ENCODE measurements at regions not wholly inside any gene's neighbourhood (a gene's known extent, or its start where the extent isn't known, plus 50 kb on each side); places are given as distances from the start of the nearest gene placed in this dataset.
"Not testable (repeated sequence)": the region's sequence is repeated elsewhere in the genome, so short reads cannot be mapped to it uniquely, and the experiment has no call there.

DNA sequence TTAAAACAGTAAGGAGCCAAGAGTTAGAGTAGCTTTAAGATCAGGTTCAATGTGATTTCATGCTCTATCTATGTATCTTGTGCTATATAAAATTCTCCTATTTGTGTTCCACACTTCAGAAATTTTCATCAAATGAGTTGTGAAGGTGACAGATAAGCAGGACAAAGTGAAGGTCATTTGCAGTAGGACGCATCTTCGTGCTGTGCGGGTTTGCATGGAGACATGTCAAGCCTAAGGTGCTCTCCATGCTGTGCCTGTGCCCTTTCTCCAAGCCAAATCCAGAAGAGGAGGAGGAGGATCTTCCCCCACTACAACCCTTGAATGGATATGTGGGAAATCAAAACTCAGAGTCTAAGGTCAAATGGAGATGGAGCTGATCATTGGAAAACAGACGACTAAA is 147.3 kb upstream of the NEDD9 start:
- Histone ChIP-seq H3K36me3 (ENCODE audit: control insufficient read depth, insufficient read depth, low read length) (no peaks in the 10 kb centered on the region), H3K4me3 (ENCODE audit: low read depth, low read length) (no peak overlapping the region), H3K27me3 (ENCODE audit: control insufficient read depth, insufficient read depth, low read length) (no peaks in the 10 kb centered on the region)
- DNase-seq (ENCODE audit: low read depth): no peak
- TF ChIP-seq, protein P1, sequence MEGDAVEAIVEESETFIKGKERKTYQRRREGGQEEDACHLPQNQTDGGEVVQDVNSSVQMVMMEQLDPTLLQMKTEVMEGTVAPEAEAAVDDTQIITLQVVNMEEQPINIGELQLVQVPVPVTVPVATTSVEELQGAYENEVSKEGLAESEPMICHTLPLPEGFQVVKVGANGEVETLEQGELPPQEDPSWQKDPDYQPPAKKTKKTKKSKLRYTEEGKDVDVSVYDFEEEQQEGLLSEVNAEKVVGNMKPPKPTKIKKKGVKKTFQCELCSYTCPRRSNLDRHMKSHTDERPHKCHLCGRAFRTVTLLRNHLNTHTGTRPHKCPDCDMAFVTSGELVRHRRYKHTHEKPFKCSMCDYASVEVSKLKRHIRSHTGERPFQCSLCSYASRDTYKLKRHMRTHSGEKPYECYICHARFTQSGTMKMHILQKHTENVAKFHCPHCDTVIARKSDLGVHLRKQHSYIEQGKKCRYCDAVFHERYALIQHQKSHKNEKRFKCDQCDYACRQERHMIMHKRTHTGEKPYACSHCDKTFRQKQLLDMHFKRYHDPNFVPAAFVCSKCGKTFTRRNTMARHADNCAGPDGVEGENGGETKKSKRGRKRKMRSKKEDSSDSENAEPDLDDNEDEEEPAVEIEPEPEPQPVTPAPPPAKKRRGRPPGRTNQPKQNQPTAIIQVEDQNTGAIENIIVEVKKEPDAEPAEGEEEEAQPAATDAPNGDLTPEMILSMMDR (IDR thresholded peaks at IDR 0.05; ENCODE audit: insufficient read depth, low read length, poor library complexity, severe bottlenecking): no peak

DNA sequence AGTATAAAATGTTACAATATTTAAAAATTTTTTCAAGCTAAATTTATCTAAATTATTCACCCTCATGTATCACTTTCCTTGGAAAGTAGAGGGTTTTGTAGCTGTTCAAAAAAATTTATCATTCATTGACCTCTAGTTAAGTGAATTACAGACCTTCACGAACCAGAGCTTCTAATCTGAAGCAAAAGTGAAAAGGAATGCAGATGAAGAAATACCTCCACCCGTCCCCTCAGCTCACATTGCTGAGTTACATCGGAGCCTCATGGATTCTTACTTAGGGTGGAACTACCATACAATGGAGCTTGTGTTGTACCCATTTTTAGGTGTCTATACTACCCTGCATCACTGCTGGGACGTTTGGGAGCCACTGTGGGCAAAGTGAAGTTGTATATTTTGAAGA is 146.2 kb upstream of the NEDD9 start:
- H3K36me3 ChIP-seq (ENCODE audit: control insufficient read depth, insufficient read depth, low read length): no peaks in the 10 kb centered on the region
- TF ChIP-seq, protein P1 (IDR thresholded peaks at IDR 0.05; ENCODE audit: insufficient read depth, low read length, poor library complexity, severe bottlenecking): no peak
- H3K27me3 ChIP-seq (ENCODE audit: control insufficient read depth, insufficient read depth, low read length): no peaks in the 10 kb centered on the region
- no peak overlapping the region for H3K4me3 ChIP-seq (ENCODE audit: low read depth, low read length)
- DNase-seq (ENCODE audit: low read depth): no peak

DNA sequence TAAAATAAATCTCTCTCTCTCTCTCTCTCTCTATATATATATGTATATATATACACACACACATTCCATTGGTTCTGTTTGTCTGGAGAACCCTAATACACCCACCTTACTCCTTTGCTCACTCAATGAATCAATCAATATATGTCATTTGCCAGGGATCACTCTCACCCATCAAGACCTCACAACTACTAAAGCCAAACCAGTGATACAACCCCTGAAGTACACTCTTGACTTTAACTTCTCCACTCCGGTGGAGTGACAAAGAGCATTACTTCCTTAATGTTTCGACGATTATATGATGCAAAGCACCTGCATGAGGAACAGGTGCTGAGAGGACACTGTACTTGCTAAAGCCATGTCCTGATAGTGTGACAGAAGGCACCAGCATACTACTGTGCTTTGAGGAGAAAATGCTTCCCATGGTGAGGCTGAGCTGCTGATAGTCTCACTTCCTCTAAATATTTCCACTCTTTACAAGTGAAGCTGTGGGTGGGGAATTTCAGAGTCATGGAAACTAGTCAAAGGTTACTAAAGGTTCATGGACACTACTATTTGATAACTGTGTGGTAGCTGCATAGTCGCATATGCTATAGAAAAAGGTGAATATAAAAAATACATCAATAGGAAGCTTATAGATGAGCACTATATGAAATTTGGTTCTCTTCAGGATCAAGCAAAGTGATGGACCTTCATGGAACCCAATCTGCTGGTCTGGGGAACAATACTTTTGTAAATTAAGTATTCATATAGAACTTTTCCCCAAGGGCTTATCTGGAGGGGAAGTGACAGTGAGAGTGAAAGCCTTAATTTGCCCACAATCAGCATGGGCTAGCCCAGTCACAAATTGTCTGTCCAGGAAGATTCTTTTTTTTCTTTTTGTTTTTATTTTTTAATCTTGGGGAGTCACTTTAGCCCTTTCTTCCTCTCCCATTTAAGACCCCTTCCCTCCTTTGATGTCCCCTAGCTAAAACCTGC is 141.9 kb upstream of the NEDD9 start:
- H3K27me3 ChIP-seq (ENCODE audit: control insufficient read depth, insufficient read depth, low read length): no peaks in the 10 kb centered on the region
- TF ChIP-seq, protein P1 (IDR thresholded peaks at IDR 0.05; ENCODE audit: insufficient read depth, low read length, poor library complexity, severe bottlenecking): no peak
- no peaks in the 10 kb centered on the region for H3K36me3 ChIP-seq (ENCODE audit: control insufficient read depth, insufficient read depth, low read length)
- no peak for DNase-seq (ENCODE audit: low read depth)
- no peak overlapping the region for H3K4me3 ChIP-seq (ENCODE audit: low read depth, low read length)

DNA sequence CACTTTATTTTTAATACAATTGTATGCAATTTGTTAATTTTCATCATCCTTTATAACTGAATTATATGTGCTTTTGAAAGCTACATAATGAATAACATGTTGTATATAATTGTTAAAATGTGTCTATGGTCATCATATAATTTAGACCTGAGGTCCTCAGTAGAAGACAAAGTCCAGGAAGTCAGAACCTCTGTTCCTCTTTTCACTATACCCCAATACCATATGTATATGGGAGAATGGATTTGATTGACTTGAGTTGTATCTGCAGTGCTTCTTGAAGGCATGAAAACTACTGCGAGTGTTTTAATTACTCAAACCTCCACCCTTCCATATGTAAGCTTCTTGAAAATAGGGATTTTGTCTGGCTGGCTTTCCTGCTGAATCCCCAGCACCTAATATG is 140.7 kb upstream of the NEDD9 start:
- TF ChIP-seq, protein P1 (IDR thresholded peaks at IDR 0.05; ENCODE audit: insufficient read depth, low read length, poor library complexity, severe bottlenecking): no peak
- no peak overlapping the region for H3K4me3 ChIP-seq (ENCODE audit: low read depth, low read length)
- DNase-seq (ENCODE audit: low read depth): no peak

DNA sequence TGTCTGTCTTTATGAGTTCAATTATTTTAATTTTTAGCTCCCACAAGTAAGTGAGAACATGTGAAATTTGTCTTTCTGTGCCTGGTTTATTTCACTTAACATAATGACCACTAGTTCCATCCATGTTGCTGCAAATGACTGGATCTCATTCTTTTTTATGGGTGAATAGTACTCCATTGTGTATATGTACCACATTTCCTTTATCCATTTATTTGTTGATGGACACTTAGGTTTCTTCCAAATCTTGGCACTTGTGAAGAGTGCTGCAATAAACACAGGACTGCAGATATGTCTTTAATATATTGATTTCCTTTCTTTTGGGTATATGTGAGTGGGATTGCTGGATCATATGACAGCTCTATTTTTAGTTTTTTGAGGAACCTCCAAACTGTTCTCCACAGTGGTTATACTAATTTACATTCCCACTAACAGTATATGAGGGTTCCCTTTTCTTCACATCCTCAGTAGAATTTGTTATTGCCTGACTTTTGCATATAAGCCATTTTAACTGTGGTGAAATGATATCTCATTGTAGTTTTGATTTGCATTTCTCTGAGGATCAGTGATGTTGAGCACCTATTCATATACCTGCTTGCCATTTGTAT is 139.8 kb upstream of the NEDD9 start:
- not testable (repeated sequence) for H3K4me3 ChIP-seq (ENCODE audit: low read depth, low read length); DNase-seq (ENCODE audit: low read depth); H3K36me3 ChIP-seq (ENCODE audit: control insufficient read depth, insufficient read depth, low read length); H3K27me3 ChIP-seq (ENCODE audit: control insufficient read depth, insufficient read depth, low read length)

More for the DNA sequence above, 140.7 kb upstream of the NEDD9 start:
- H3K36me3 ChIP-seq (ENCODE audit: control insufficient read depth, insufficient read depth, low read length): no peaks in the 10 kb centered on the region
- no peaks in the 10 kb centered on the region for H3K27me3 ChIP-seq (ENCODE audit: control insufficient read depth, insufficient read depth, low read length)

DNA sequence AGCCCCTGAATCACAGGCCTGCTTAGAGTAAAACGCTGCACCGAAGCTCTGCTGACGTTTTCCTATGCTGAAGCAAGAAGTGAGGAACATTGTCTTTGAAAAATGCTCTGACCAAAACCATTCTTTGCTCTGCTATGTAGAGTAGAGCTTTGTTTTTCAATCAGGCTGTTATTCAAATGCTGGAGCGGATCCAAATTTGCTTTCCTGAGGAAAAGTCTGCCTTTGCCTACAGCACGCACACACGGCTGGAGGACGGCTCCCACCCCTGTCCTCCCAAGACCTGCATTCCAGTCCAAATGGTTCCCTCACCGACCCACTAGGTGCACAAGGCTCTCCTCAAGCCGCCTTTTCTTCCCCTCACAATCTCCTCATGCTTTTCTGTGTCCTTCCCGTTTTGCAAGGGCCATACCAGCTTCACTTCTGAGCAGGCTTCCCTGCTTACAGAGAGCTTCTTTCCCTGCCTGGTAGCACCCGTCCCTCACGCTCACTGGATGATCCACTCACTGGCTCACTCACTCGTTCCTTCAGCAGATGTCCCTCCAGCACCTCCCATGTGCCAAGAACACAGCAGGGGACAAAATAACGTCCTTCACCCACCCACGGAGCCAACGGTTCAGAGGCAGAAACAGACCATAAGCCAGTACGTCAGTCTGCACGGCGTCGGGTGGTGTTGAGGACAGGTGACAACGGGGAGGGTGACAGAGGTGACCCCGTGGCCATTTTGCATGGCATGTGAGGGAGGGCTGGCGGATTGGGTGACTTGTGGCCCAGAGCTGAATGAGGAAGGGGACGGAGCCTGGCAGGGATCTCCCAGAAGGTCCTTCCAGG is 137.9 kb upstream of the NEDD9 start:
- H3K36me3 ChIP-seq (ENCODE audit: control insufficient read depth, insufficient read depth, low read length): no peaks in the 10 kb centered on the region
- no peaks in the 10 kb centered on the region for H3K27me3 ChIP-seq (ENCODE audit: control insufficient read depth, insufficient read depth, low read length)
- TF ChIP-seq, protein P1 (IDR thresholded peaks at IDR 0.05; ENCODE audit: insufficient read depth, low read length, poor library complexity, severe bottlenecking): no peak
- no peak overlapping the region for H3K4me3 ChIP-seq (ENCODE audit: low read depth, low read length)
- no peak for DNase-seq (ENCODE audit: low read depth)
